22Rv1 (cell line): ENCODE measurements at regions not wholly inside any gene's neighbourhood (a gene's known extent, or its start where the extent isn't known, plus 50 kb on each side); places are given as distances from the start of the nearest gene placed in this dataset.

Experiments used
- H3K27ac ChIP-seq: fragments of 450-650 bp; 2 replicates; pipeline ENCODE4 v1.5.1; 2017
- CTCF ChIP-seq: fragments of 450-650 bp; IDR thresholded peaks from 2 replicates; pipeline ENCODE4 v1.5.1; 2017; ENCODE audit warnings: mild to moderate bottlenecking
- ZFX ChIP-seq: fragments of 450-650 bp; IDR thresholded peaks from 2 replicates; pipeline ENCODE4 v1.6.1; 2017; ENCODE audit warnings: antibody characterized with exemption, borderline replicate concordance

DNA sequence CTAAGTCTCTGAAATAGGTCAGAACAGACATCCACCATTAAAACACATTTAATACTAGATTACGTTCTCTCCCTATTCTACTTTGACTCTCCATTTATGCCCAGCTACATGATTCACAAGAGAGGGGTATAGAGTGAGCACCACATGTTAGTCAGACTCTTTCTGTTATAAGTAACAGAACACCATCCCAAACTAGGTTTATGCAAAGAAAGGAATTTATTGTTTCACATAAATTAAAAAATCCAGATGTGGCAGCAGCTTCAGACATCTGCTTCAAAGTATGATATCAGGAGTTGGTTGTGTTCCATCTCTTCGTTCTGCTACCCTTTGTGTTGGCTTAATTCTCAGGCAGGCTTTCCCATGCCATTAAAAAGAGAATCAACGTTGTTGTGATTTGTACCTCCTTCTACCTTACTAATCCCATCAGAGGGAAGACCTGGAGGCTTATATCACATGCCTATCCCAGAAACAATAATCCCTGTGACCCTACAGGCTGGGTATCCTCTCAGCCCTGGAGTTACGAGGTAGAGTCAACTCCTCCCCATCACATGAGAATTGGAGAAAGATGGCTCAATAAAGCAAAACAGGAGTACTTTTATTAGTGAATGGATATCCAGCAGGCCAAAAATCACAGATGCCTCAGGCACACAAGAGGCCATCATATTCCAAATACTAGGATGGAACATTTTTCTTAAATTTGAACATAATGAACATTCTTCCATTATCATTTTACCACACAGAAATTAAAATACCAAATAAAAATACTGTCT lies 163.2 kb downstream of the SLC7A11 start:
- TF ChIP-seq ZFX, result no peak
- TF ChIP-seq CTCF, result no peak
- no peak overlapping the region for H3K27ac ChIP-seq

DNA sequence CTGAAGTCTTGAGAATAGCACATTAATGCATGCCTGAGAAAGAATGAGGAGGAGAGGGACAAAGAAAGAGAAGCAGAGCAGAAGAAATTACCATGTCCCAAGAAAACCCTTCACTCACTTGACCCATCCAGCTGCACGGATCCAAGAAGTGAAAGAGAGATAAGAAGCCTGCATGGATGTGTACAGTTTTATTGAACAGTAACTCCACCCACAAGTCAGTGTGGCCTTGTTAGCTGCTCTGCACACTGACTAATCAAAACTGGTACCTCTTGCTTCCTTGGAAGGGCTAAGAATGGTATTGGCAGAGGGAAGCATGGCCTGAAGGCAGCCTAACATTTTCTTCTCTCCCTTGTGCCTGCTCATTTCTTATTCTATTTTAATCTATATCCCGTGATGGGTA lies 163.9 kb downstream of the SLC7A11 start:
- TF ChIP-seq ZFX (no peak), CTCF (no peak)
- no peak overlapping the region for H3K27ac ChIP-seq

DNA sequence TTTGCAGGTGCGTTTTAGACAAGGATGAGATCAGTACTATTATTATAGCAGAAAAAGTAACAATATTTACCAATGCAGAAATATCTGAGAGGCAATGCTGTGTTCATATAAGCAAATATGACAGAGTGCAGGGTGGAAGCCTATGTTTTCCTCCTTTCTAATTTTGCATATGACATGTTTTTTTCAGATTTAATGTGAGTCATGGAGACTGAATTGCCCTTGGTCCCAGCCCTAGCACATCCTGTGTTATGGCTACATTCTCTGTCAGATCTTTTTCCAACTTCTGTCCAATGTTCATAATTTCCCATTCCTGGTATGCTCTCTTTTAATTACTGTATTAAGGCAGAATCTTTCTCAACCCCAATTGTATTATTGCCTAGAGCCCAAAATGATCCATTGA lies 165.6 kb downstream of the SLC7A11 start:
- TF ChIP-seq ZFX (no peak), CTCF (no peak)

DNA sequence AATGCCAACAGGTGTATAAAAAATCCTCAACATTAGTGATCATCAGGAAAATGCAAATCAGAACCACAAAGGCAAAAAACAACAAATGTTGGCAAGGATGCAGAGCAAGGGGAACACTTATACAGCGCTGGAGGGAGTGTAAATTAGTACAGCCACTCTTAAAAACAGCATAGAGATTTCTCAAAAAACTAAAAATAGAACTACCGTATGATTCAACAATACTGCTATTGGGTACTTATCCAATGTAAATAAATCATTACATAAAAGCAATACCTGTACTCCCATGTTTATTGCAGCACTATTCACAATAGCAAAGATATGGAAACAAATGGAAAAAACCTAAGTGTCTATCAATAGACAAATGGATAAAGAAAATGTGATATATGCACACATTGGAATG lies 171.3 kb downstream of the SLC7A11 start:
- TF ChIP-seq ZFX (no peak), CTCF (no peak)
- H3K27ac ChIP-seq, result no peak overlapping the region

More for the DNA sequence above, 165.6 kb downstream of the SLC7A11 start:
- H3K27ac ChIP-seq, result no peak overlapping the region

- TF ChIP-seq ZFX (no peak), CTCF (no peak)
- H3K27ac ChIP-seq, result no peak overlapping the region
Measured at GRCh38 chr4:138063581-138063980, 178.6 kb downstream of the SLC7A11 start.

GRCh38 chr4:138062929-138063328 lies 179.2 kb downstream of the SLC7A11 start:
- no peak overlapping the region for H3K27ac ChIP-seq
- TF ChIP-seq ZFX (no peak), CTCF (no peak)

GRCh38 chr4:138056541-138056940 lies 185.6 kb downstream of the SLC7A11 start:
- TF ChIP-seq ZFX (no peak), CTCF (no peak)
- H3K27ac ChIP-seq, result no peak overlapping the region
